GM19193 (cell line): ENCODE measurements at regions not wholly inside any gene's neighbourhood (a gene's known extent, or its start where the extent isn't known, plus 50 kb on each side); places are given as distances from the start of the nearest gene placed in this dataset.

ENCODE experiments used
- POLR2A ChIP-seq: IDR thresholded peaks from 4 replicates; pipeline ENCODE4 v1.6.1; 2011; ENCODE audit not compliant: insufficient read depth, insufficient read length; ENCODE audit errors: extremely low read depth

DNA sequence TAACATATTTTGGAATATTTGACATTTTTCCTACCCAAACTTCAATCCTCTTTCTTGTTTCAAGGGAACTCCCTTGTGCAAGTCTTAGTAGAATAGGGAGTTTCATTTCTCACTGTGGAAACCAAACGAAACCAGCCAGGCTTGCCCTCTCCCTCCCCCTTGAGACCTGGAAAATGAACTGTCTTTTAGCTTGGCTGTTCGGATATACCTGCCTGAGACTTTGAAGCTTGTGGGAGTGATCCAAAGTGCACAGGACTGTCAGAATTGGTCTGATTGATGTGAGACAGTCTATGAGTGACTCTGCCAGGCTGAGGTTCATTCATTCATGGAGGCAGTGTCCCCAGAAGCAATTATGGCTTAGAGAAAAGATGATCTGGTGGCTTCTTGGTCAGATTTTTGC, 388.1 kb downstream of the EPM2A start:
- no peak for TF ChIP-seq POLR2A

DNA sequence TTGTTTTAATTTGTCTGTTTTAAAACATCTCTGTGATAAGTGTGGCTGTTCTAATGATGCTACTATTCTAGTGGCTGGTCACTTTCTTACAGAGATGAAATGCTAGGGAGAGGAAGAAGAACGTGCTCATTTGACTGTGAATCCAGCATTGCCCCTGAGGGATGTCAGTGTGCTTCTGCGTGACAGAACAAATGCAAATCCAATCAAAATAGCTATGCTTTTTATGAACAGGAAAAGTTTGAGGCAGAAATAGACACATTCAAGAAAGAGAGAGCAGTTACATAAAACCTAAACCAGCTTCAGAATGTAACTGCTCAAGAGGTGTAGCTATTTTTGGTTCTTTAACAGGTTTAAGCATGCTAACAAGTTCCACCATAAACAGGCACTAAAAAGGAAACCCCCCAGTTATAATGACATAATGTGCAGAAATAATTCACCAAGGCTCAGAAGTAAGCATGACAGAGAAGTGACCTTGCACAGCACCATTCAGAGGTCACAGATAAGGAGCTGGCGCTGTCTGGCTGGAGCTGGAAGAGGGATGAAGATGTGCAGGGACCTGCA, 385.3 kb downstream of the EPM2A start:
- no peak for TF ChIP-seq POLR2A

DNA sequence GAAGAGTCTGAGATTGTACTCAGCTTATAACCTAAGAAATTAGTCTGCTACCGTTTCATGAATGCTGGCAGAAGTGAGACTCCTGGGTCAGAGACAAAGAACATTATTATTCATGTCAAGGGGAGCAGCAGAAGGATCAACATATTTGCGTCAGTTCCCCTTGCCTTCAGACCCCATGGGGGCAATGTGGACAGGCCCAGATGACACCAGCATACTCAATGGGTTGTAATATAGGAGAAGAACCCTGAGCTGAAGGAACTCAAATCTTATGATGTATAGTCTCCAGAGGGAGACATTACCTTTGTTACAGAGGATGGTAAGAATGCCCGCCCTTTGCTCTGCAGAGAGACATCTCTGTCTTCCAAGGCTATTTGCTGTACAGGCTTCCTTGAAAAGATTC, 384.4 kb downstream of the EPM2A start:
- no peak for TF ChIP-seq POLR2A

DNA sequence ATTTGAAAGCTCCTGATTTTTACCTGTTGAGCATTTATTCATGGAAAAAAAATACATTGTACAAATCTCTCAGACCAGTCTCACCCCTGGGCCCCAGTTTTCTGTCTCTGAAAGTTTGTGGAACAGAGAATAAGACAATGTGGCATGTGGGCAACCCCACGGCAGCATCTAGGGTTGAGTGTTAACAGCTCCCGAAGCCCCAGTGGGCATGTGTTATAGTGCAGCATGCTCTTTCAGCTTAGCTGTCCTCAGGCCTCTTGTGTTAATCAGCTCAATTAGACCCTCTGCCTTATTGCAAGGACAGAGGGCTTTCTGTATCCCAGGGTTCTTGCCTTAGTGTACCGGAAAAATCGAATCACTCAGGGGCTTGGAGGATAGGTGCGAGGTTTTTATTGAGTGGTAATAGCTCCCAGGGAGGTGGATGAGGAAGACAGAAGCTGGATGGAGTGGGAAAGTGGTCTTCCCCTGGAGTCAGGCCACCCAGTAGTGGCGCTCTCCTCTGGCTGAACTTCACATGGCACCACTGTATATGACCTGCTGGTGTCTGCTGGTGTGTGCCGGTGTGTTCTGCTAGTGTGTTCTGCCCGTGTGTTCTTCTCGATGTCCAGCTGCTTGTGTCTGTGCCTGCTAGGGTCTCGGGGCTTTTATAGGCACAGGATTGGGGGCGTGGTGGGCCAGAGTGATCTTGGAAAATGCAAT, 382.8 kb downstream of the EPM2A start:
- no peak for TF ChIP-seq POLR2A

DNA sequence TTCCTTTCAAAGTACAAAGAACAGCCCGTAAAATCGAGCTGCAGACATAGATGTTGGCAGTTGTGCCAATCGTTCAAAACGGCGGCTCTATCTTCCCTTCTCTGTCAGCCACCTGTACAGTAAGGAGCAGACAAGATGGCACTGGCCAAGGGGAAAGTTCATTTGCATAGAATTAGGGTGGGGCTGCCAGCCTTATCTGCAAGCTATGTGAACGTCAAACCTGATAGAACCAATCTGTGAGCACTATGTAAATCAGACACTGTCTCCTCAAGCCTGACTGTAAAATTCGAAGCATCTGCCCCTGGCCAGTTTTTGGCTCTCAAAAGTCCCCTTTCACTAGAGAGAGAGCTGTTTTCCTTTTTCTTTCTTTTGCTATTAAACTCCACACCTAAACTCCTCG, 374.5 kb downstream of the EPM2A start:
- no peak for TF ChIP-seq POLR2A

DNA sequence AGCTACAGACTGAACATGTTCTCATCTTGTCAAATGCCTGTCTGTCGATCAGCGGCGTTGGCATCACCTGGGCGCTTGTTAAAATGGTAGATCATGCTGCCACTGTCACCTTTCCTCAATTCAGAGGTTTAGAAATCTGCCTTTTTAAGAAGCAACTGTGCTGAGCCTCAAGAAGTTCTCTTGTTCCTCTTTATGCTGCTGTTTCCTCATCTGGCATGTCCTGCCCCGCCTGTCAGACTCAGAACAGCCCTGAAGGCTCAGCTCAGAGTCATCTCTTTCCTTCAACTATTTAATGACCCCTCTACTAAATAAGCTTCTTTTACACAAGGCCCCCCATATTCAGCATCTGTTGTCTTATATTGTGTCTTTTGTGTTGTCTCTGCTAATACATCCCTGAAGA, 368.2 kb downstream of the EPM2A start:
- no peak for TF ChIP-seq POLR2A

DNA sequence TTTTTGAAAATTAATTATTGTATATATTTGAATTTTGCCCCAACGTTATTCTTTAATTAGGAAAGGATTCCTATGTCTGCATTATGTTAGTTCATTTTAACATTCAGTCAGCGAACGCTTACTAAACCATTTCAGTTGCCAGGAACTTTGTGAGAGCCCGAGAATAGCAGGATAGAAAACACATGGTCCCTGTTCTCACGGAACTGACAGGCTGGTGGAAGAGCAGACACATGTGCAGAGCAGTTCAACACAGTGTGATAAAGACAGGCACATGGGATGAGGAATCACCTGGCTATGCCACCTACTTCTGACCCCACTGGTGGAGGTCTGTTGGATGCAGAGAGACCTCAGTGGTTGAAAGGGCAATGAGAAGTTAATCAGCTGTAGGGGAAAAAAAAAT, 367.2 kb downstream of the EPM2A start:
- no peak for TF ChIP-seq POLR2A

DNA sequence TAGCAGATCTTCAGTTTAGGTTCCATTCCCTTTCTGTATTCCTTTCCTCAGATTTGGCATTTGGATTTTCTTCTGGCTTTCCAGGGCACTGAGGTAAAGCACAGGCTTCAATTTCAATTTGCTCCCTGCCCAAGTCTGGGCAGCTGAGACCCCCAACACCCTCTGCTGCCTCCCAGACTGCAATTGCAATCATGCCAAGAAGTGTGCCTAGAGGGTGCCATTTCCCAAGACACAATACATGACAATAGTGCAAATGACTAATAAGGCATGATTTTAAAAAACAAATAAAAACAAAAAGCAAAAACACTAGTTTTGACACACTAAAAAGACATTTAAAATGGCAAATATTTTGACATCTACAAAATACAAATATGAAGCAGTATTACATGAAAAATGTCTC, 364.8 kb downstream of the EPM2A start:
- no peak for TF ChIP-seq POLR2A

DNA sequence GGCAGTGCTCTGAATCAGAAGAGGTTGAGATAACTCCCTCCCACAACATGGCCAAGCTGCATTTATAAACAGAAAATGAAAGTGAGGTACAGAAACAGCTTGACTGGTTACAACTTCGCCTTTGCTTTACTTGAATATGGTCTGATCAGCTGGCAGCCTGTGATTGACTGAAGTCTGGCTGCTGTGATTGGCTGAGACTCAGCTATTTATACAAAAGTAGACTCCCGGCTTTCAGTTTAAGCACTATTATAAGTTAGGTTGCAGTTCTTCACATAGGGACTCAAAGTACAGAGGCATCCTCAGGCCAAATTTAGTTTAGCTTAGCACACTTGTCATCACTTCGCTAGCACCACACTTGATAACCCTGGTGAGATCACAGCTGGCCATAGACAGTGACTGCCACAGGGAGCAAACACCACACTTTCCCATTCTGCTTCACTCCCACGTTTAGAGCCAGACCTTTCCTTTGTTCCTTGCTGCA, 362.6 kb downstream of the EPM2A start:
- peak; percentile 21 for TF ChIP-seq POLR2A

DNA sequence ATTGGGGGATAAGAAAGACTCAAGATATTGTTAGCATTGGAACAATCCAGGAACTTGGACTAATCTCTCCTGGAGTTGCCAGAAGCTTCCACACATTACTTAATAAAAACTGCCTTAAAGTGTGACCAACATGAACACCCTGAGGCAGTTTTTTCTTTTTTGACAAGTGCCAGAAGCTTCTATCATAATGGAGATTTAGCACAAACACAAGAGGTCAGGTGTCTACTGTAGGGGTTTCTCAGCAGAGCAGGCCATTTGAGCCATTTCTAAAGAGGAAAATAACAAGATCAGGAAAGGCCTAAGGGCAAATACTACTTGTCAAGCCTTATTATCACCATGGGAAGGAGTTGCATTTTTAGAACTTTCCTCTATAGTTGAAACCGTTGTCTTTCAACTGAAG, 361.5 kb downstream of the EPM2A start:
- TF ChIP-seq POLR2A: no peak

DNA sequence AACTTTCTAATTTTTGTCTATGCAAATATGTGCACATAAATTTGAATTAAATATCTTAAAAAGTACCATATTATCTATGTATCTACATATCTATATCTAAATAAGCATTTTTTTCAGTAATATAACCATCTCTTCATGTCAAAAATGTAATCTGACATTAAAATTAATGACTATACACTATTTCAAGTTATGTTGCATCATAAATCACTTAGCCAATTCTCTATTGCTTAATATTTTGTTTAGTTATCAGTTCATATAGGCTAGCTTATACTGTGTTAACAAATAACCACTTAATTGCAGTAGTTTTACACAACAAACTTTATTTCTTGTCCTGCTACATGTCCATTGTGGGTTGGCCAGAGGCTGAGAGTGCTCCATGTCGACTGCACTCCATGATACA, 360.8 kb downstream of the EPM2A start:
- TF ChIP-seq POLR2A: no peak

DNA sequence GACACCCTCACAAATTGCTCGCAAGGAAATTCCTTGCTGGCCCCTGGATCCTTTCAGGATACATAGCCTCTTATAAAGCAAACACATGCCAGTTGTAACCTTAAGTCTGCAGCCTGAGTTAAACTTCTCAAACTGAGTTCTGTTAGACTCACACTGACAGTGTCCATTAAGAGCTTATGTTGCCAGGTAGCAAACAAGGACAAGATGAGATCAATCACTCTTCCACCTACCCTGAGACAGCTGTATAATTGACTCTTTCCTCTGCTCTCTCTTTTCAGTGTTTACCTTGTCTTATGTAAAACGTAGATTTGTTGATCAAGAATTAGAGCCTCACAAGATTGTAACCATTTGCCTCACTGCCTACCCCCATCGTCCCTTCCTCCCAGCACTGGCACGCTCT, 359.8 kb downstream of the EPM2A start:
- TF ChIP-seq POLR2A: no peak

DNA sequence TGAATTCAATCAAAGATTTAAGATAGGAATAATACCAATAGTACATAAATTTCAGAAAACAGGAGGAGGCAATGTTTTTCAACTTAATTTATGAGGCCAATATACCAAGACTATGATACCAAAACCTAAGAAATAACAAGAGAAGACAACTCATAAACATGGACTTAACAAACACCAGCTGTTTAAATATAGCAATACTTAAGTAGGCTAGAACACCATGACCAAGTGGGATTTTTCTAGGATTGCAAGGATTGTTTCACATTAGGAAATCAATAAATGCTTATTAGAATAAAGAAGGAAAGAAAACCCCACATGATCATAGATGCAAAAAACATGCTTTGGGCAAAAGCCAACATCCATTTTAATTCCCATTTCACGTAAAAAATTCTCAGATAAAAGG, 355.1 kb downstream of the EPM2A start:
- no peak for TF ChIP-seq POLR2A

DNA sequence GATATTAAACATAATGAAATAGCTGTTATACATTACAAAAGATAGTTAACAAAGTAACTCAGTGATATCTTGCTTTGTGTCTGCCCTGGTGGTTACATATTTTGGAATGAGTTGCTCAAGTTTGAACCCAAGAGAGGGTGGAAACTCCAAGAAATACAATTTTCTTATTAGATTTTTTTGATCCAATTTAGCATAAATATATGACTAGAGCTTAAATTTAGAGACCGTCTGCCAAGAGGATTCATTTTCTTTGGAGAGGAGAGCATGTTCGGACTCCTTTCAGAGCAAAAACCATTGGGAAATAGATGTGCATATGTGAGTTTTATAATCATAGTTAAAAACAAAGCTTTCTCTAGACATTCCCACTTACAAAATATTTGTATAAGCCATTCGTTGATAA, 353.4 kb downstream of the EPM2A start:
- TF ChIP-seq POLR2A: no peak

DNA sequence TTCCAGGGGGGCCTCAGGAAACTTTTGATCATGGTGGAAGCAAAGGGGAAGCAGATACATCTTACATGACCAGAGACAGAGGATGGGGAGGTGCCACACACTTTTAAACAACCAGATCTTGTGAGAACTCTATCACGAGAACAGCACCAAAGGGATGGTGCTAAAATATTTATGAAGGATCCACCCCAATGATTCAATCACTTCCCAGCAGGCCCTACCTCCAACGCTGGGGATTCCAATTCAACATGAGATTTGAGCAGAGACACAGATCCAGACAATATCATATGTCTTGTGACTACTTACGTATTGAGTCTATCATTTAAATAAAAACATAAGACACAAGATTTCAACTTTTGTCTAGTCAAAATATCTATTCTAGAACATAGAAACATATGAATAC, 351.9 kb downstream of the EPM2A start:
- no peak for TF ChIP-seq POLR2A

DNA sequence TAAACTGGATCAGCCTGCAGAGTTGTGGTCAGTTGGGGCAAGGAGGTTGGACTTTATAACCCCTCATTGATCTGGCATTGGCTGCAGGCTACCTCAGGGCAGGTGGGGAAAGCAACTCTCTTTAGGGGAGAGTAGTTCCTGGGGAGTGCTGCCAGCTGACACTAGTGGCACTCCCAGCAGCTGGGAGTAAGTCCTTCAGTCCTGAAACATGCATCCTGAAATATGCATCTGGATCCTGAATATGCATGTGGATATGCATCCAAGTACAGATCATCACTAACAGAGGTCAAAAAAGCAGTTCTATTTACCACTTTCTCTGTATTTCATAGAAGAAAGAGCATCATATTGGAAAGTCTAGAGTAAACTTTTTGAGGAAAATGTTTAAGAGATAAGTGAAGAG, 350.8 kb downstream of the EPM2A start:
- no peak for TF ChIP-seq POLR2A

DNA sequence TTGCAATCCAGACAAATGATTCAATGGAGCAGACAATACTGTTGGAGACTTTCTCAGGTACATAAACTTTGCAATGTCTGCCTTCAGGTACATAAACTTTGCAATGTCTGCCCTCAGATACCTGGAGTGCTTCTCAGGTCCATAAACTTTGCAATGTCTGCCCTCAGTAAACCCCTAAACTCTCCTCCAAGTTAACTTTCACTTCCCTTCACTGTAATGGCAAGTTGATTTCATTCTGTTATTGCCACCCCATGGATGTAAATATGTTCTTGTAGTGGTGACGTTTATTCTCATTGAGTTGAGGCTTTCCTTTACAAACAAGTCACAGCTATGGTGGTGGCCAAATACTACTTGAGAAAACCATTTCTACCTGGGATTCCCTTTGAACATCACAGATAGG, 338.8 kb downstream of the EPM2A start:
- no peak for TF ChIP-seq POLR2A
